Muscle layer of colon (tissue), 2 donors: ENCODE measurements at regions not wholly inside any gene's neighbourhood (a gene's known extent, or its start where the extent isn't known, plus 50 kb on each side); places are given as distances from the start of the nearest gene placed in this dataset.
"Not testable (repeated sequence)": the region's sequence is repeated elsewhere in the genome, so short reads cannot be mapped to it uniquely, and the experiment has no call there.

ENCODE experiments used
- H3K27ac ChIP-seq: one replicate; pipeline ENCODE4 v1.7.0; 2013; ENCODE audit warnings: low read depth, mild to moderate bottlenecking, low read length, moderate library complexity
- H3K27me3 ChIP-seq, 2 donors: one replicate each; pipeline ENCODE4 v1.7.0; 2013; ENCODE audit warnings: low read length in 2 of 2, mild to moderate bottlenecking in 2 of 2; ENCODE audit not compliant: insufficient read depth in 2 of 2, control insufficient read depth in 1 of 2
- H3K36me3 ChIP-seq: one replicate; pipeline ENCODE4 v1.7.0; 2013; ENCODE audit warnings: mild to moderate bottlenecking, low read length; ENCODE audit not compliant: insufficient read depth
- H3K4me1 ChIP-seq: one replicate; pipeline ENCODE4 v1.7.0; 2013; ENCODE audit warnings: mild to moderate bottlenecking, low read length; ENCODE audit not compliant: insufficient read depth
- H3K4me3 ChIP-seq, 2 donors: one replicate each; pipeline ENCODE4 v1.7.0; 2013; ENCODE audit warnings: low read length in 2 of 2, low read depth in 1 of 2, mild to moderate bottlenecking in 1 of 2, moderate library complexity in 1 of 2
- H3K9ac ChIP-seq: one replicate; pipeline ENCODE4 v1.7.0; 2013; ENCODE audit warnings: low read length
- H3K9me3 ChIP-seq: one replicate; pipeline ENCODE4 v1.7.0; 2013; ENCODE audit warnings: mild to moderate bottlenecking, low read length
- donor health status: abdominal sarcoma.
- donor health status: Adenocarcinoma of cecum.

- H3K9me3 ChIP-seq: no peaks in the 10 kb centered on the region
- H3K27ac ChIP-seq: no peak overlapping the region
- no peaks in the 10 kb centered on the region for H3K4me1 ChIP-seq
- H3K4me3 ChIP-seq: no peak overlapping the region
- H3K9ac ChIP-seq: no peak overlapping the region
- H3K36me3 ChIP-seq: no peaks in the 10 kb centered on the region
- H3K27me3 ChIP-seq: no peaks in the 10 kb centered on the region
Measured at GRCh38 chr12:91483471-91483985, 300.9 kb upstream of the DCN start.

- Histone ChIP-seq H3K27ac (no peak overlapping the region), H3K9ac (no peak overlapping the region), H3K27me3 (no peaks in the 10 kb centered on the region), H3K4me3 (no peak overlapping the region), H3K36me3 (no peaks in the 10 kb centered on the region), H3K9me3 (no peaks in the 10 kb centered on the region), H3K4me1 (no peaks in the 10 kb centered on the region)
Measured at GRCh38 chr12:91482231-91482630, 299.6 kb upstream of the DCN start.

- H3K27ac ChIP-seq: no peak overlapping the region
- H3K4me3 ChIP-seq: no peak overlapping the region
- H3K27me3 ChIP-seq: no peaks in the 10 kb centered on the region
- no peaks in the 10 kb centered on the region for H3K9me3 ChIP-seq
- H3K4me1 ChIP-seq: no peaks in the 10 kb centered on the region
- H3K9ac ChIP-seq: no peak overlapping the region
- H3K36me3 ChIP-seq: no peaks in the 10 kb centered on the region
Measured at GRCh38 chr12:91478500-91478899, 295.9 kb upstream of the DCN start.

- H3K9me3 ChIP-seq: no peaks in the 10 kb centered on the region
- no peaks in the 10 kb centered on the region for H3K36me3 ChIP-seq
- H3K27ac ChIP-seq: no peak overlapping the region
- no peaks in the 10 kb centered on the region for H3K4me1 ChIP-seq
- H3K9ac ChIP-seq: no peak overlapping the region
- no peaks in the 10 kb centered on the region for H3K27me3 ChIP-seq
- no peak overlapping the region for H3K4me3 ChIP-seq
Measured at GRCh38 chr12:91467686-91468085, 285.1 kb upstream of the DCN start.

GRCh38 chr12:91461061-91461460, 278.4 kb upstream of the DCN start:
- Histone ChIP-seq H3K4me1 (no peaks in the 10 kb centered on the region), H3K9ac (no peak overlapping the region), H3K27ac (no peak overlapping the region), H3K36me3 (no peaks in the 10 kb centered on the region), H3K27me3 (no peaks in the 10 kb centered on the region), H3K9me3 (no peaks in the 10 kb centered on the region), H3K4me3 (no peak overlapping the region)

- Histone ChIP-seq H3K9me3 (no peaks in the 10 kb centered on the region), H3K4me3 (no peak overlapping the region), H3K36me3 (no peaks in the 10 kb centered on the region), H3K27me3 (no peaks in the 10 kb centered on the region), H3K27ac (no peak overlapping the region), H3K9ac (no peak overlapping the region), H3K4me1 (no peaks in the 10 kb centered on the region)
Measured at GRCh38 chr12:91460469-91460868, 277.9 kb upstream of the DCN start.

GRCh38 chr12:91455321-91455720, 272.7 kb upstream of the DCN start:
- H3K9me3 ChIP-seq: no peaks in the 10 kb centered on the region
- no peak overlapping the region for H3K27ac ChIP-seq
- no peaks in the 10 kb centered on the region for H3K4me1 ChIP-seq
- no peak overlapping the region for H3K4me3 ChIP-seq
- H3K36me3 ChIP-seq: no peaks in the 10 kb centered on the region
- no peaks in the 10 kb centered on the region for H3K27me3 ChIP-seq
- no peak overlapping the region for H3K9ac ChIP-seq

GRCh38 chr12:91454179-91454578, 271.6 kb upstream of the DCN start:
- H3K9ac ChIP-seq: no peak overlapping the region
- no peak overlapping the region for H3K4me3 ChIP-seq
- no peaks in the 10 kb centered on the region for H3K4me1 ChIP-seq
- H3K27ac ChIP-seq: no peak overlapping the region
- no peaks in the 10 kb centered on the region for H3K27me3 ChIP-seq
- no peaks in the 10 kb centered on the region for H3K9me3 ChIP-seq
- H3K36me3 ChIP-seq: no peaks in the 10 kb centered on the region

GRCh38 chr12:91452464-91452863, 269.8 kb upstream of the DCN start:
- not testable (repeated sequence) for H3K4me1 ChIP-seq, H3K27ac ChIP-seq, H3K36me3 ChIP-seq, H3K27me3 ChIP-seq, H3K9me3 ChIP-seq, H3K9ac ChIP-seq, H3K4me3 ChIP-seq

GRCh38 chr12:91441993-91442952, 259.7 kb upstream of the DCN start:
- H3K36me3 ChIP-seq: no peaks in the 10 kb centered on the region
- no peak overlapping the region for H3K9ac ChIP-seq
- no peaks in the 10 kb centered on the region for H3K4me1 ChIP-seq
- H3K4me3 ChIP-seq: no peak overlapping the region
- H3K27ac ChIP-seq: no peak overlapping the region
- H3K27me3 ChIP-seq: no peaks in the 10 kb centered on the region
- no peaks in the 10 kb centered on the region for H3K9me3 ChIP-seq

- no peaks in the 10 kb centered on the region for H3K9me3 ChIP-seq
- no peak overlapping the region for H3K9ac ChIP-seq
- H3K36me3 ChIP-seq: no peaks in the 10 kb centered on the region
- H3K4me1 ChIP-seq: no peaks in the 10 kb centered on the region
- H3K27ac ChIP-seq: no peak overlapping the region
- H3K27me3 ChIP-seq: no peaks in the 10 kb centered on the region
- H3K4me3 ChIP-seq: no peak overlapping the region
Measured at GRCh38 chr12:91441246-91441645, 258.6 kb upstream of the DCN start.

- no peaks in the 10 kb centered on the region for H3K27me3 ChIP-seq
- H3K9me3 ChIP-seq: no peaks in the 10 kb centered on the region
- no peaks in the 10 kb centered on the region for H3K36me3 ChIP-seq
- H3K4me3 ChIP-seq: no peak overlapping the region
- H3K9ac ChIP-seq: no peak overlapping the region
- H3K27ac ChIP-seq: no peak overlapping the region
- H3K4me1 ChIP-seq: peaks cover 5% of the 10 kb centered on the region
Measured at GRCh38 chr12:91434081-91434480, 251.5 kb upstream of the DCN start.
